ENCODE measurements at regions not wholly inside any gene's neighbourhood (a gene's known extent, or its start where the extent isn't known, plus 50 kb on each side); places are given as distances from the start of the nearest gene placed in this dataset.

DNA sequence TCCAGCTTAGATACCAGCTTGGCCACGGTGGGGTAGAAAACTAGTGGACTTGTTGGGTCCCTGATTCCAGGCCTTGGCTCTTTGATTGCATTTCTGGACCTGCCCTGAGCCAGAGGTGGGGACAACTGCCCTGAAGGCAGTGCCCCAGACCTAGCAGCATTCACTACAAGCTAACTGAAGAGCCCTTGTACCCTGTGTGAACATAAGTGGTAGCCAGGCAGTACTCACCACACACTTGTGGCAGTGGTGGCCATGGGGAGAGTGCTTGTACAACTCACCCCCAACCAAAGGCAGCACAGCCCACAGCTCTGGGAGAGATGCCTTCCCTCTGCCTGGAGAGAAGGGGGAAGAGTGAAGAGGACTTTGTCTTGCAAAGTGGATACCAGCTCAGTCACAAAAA, 177.3 kb upstream of the NAALADL2 start:
- Mint-ChIP-seq H3K9me3 (ENCODE audit: low read depth, unreplicated experiment) (peaks cover 2% of the 10 kb centered on the region), H3K4me1 (ENCODE audit: low read depth, unreplicated experiment) (peaks cover 20% of the 10 kb centered on the region), H3K27me3 (ENCODE audit: unreplicated experiment) (no peaks in the 10 kb centered on the region), H3K36me3 (ENCODE audit: insufficient read depth, unreplicated experiment) (no peaks in the 10 kb centered on the region), H3K27ac (ENCODE audit: unreplicated experiment) (no peak overlapping the region), H3K4me3 (ENCODE audit: low read depth, unreplicated experiment) (no peak overlapping the region)
- BruUV-seq (replicated peaks) = no TSS peak
- DNase-seq = no peak
- CTCF ChIA-PET = no interaction called here
- intact Hi-C loops (cut with micrococcal nuclease; ENCODE audit: unreplicated experiment) = no loop called here
- TF ChIP-seq, protein P1, sequence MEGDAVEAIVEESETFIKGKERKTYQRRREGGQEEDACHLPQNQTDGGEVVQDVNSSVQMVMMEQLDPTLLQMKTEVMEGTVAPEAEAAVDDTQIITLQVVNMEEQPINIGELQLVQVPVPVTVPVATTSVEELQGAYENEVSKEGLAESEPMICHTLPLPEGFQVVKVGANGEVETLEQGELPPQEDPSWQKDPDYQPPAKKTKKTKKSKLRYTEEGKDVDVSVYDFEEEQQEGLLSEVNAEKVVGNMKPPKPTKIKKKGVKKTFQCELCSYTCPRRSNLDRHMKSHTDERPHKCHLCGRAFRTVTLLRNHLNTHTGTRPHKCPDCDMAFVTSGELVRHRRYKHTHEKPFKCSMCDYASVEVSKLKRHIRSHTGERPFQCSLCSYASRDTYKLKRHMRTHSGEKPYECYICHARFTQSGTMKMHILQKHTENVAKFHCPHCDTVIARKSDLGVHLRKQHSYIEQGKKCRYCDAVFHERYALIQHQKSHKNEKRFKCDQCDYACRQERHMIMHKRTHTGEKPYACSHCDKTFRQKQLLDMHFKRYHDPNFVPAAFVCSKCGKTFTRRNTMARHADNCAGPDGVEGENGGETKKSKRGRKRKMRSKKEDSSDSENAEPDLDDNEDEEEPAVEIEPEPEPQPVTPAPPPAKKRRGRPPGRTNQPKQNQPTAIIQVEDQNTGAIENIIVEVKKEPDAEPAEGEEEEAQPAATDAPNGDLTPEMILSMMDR (IDR thresholded peaks at IDR 0.05; ENCODE audit: unreplicated experiment) = no peak

DNA sequence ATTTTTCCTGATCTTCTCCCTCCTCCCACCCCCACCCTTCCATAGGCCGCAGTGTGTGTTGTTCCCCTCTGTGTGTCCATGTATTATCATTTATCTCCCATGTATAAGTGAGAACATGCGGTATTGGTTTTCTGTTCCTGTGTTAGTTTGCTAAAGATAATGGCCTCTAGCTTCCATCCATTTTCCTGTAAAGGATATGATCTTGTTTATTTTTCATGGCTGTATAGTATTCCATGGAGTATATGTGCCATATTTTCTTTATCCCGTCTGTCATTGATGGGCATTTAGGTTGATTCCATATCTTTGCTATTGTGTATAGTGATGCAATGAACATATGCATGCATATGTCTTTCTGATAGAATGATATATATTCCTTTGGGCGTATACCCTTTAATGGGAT, 173.3 kb upstream of the NAALADL2 start:
- CTCF ChIA-PET = interaction anchor here (0.6 kb wide), 1 partner anchor 1099 kb away, joined by 3 read pairs; no protein-coding TSS in a partner anchor
- Mint-ChIP-seq H3K27ac (ENCODE audit: unreplicated experiment) (no peak overlapping the region), H3K36me3 (ENCODE audit: insufficient read depth, unreplicated experiment) (no peaks in the 10 kb centered on the region), H3K4me3 (ENCODE audit: low read depth, unreplicated experiment) (no peak overlapping the region), H3K27me3 (ENCODE audit: unreplicated experiment) (no peaks in the 10 kb centered on the region), H3K9me3 (ENCODE audit: low read depth, unreplicated experiment) (peaks cover 2% of the 10 kb centered on the region), H3K4me1 (ENCODE audit: low read depth, unreplicated experiment) (no peaks in the 10 kb centered on the region)
- BruUV-seq (replicated peaks) = no TSS peak
- TF ChIP-seq, protein P1 (IDR thresholded peaks at IDR 0.05; ENCODE audit: unreplicated experiment) = no peak
- no peak for DNase-seq
- intact Hi-C loops (cut with micrococcal nuclease; ENCODE audit: unreplicated experiment) = no loop called here

DNA sequence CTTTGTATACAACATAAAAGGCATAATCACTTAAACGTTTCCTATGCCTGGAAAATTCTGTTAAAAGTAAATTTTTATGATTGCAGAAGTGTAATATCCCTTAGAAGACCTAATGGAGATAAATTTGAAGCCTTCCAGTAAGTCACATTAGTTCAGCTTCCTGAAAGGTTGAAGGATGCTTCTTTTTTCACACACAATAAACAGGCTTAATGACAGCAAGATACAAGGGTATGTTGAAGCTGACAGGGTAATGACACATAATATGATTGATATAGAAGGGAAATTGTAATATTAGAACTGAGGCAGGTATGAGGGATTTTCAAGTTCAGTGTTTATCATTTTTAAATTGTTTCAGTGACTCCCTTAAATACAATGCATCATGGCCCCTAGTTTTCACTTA, 161.8 kb upstream of the NAALADL2 start:
- Mint-ChIP-seq H3K27me3 (ENCODE audit: unreplicated experiment) (no peaks in the 10 kb centered on the region), H3K36me3 (ENCODE audit: insufficient read depth, unreplicated experiment) (no peaks in the 10 kb centered on the region), H3K4me3 (ENCODE audit: low read depth, unreplicated experiment) (no peak overlapping the region), H3K27ac (ENCODE audit: unreplicated experiment) (no peak overlapping the region), H3K9me3 (ENCODE audit: low read depth, unreplicated experiment) (no peaks in the 10 kb centered on the region), H3K4me1 (ENCODE audit: low read depth, unreplicated experiment) (no peaks in the 10 kb centered on the region)
- DNase-seq = no peak
- CTCF ChIA-PET = no interaction called here
- TF ChIP-seq, protein P1 (IDR thresholded peaks at IDR 0.05; ENCODE audit: unreplicated experiment) = no peak
- BruUV-seq (replicated peaks) = no TSS peak
- intact Hi-C loops (cut with micrococcal nuclease; ENCODE audit: unreplicated experiment) = no loop called here

DNA sequence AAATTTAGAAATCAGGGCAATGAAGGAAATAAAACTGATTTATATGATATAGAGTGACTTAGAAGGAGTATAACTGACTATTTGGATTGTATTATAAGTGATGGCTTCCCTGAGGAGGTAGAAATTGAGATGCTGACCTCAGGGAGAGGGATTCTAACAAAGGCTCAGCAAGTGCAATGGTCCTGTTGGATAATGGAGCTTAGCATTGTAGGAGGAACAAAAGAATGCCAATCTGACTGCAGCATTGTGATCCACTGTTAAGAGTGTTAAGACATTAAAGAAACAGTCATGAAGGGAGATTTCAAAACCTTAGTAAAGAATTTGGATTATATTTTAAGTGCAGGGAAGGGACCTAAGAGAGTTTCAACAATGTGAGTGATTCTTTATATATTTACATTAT, 158.4 kb upstream of the NAALADL2 start:
- H3K9me3 Mint-ChIP-seq (ENCODE audit: low read depth, unreplicated experiment) = no peaks in the 10 kb centered on the region

More for the DNA sequence above, 158.4 kb upstream of the NAALADL2 start:
- Mint-ChIP-seq H3K27me3 (ENCODE audit: unreplicated experiment) (no peaks in the 10 kb centered on the region), H3K36me3 (ENCODE audit: insufficient read depth, unreplicated experiment) (no peaks in the 10 kb centered on the region), H3K4me1 (ENCODE audit: low read depth, unreplicated experiment) (no peaks in the 10 kb centered on the region), H3K4me3 (ENCODE audit: low read depth, unreplicated experiment) (no peak overlapping the region), H3K27ac (ENCODE audit: unreplicated experiment) (no peak overlapping the region)
- no peak for DNase-seq
- TF ChIP-seq, protein P1 (IDR thresholded peaks at IDR 0.05; ENCODE audit: unreplicated experiment) = no peak
- intact Hi-C loops (cut with micrococcal nuclease; ENCODE audit: unreplicated experiment) = no loop called here
- CTCF ChIA-PET = interaction anchor here (0.8 kb wide), 1 partner anchor 30 kb away, joined by 3 read pairs; no protein-coding TSS in a partner anchor
- no TSS peak for BruUV-seq (replicated peaks)

Data from Calu3 (cell line).